ENCODE measurements at regions not wholly inside any gene's neighbourhood (a gene's known extent, or its start where the extent isn't known, plus 50 kb on each side); places are given as distances from the start of the nearest gene placed in this dataset.

DNA sequence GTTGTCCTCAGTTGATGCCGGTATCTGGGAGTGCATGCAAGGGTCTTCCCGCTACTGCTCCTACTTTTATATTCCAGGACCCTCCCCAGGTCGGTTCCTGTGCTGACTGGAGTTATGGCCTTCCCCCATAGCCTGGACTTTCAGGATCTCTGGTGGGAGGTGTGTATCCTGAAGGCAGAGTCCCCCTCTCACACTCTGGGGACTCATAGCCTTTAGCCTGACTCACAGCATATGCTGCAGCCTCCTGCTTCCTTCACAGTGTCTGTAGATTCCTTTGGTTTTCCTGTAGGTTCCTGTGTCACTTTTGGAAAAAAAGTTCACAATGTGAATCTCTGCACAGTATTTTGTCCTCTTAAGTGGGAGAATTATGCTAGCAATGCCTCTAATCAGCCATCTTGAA is 180.6 kb upstream of the RBMS3 start:
- TF ChIP-seq, protein P1, sequence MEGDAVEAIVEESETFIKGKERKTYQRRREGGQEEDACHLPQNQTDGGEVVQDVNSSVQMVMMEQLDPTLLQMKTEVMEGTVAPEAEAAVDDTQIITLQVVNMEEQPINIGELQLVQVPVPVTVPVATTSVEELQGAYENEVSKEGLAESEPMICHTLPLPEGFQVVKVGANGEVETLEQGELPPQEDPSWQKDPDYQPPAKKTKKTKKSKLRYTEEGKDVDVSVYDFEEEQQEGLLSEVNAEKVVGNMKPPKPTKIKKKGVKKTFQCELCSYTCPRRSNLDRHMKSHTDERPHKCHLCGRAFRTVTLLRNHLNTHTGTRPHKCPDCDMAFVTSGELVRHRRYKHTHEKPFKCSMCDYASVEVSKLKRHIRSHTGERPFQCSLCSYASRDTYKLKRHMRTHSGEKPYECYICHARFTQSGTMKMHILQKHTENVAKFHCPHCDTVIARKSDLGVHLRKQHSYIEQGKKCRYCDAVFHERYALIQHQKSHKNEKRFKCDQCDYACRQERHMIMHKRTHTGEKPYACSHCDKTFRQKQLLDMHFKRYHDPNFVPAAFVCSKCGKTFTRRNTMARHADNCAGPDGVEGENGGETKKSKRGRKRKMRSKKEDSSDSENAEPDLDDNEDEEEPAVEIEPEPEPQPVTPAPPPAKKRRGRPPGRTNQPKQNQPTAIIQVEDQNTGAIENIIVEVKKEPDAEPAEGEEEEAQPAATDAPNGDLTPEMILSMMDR (optimal IDR thresholded peaks at IDR 0.05 in 1 of 3, IDR thresholded peaks at IDR 0.05 in 1 of 3, conservative IDR thresholded peaks at IDR 0.05 in 1 of 3; ENCODE audit: extremely low read depth in 1 of 3, insufficient read depth in 2 of 3, low read length in 3 of 3), result no peak
- no peak for TF ChIP-seq EZH2 (IDR thresholded peaks at IDR 0.05; ENCODE audit: low read length)

Data from keratinocyte (primary cell).